ENCODE measurements at regions not wholly inside any gene's neighbourhood (a gene's known extent, or its start where the extent isn't known, plus 50 kb on each side); places are given as distances from the start of the nearest gene placed in this dataset.

- H3K9me3 ChIP-seq, result no peaks in the 10 kb centered on the region
- no peaks in the 10 kb centered on the region for H3K27me3 ChIP-seq (replicated peaks; ENCODE audit: insufficient read depth)
- intact Hi-C loops (cut with DNase I), result no loop called here
- no peak overlapping the region for H3K4me3 ChIP-seq
- no peak for DNase-seq (ENCODE audit: low spot score)
- no peak overlapping the region for H3K27ac ChIP-seq
- TF ChIP-seq POLR2AphosphoS5 (IDR thresholded peaks at IDR 0.05) (no peak), CTCF (IDR thresholded peaks at IDR 0.05) (no peak), POLR2A (IDR thresholded peaks at IDR 0.05) (no peak)
- 90% methylated on average over 13 of the region's 13 CpGs for WGBS
- H3K36me3 ChIP-seq, result no peaks in the 10 kb centered on the region
- H3K4me1 ChIP-seq (replicated peaks), result no peaks in the 10 kb centered on the region
Measured at GRCh38 chr20:51108638-51109363, 85.9 kb upstream of the KCNG1 start.

- intact Hi-C loops (cut with DNase I), result no loop called here
- Histone ChIP-seq H3K27me3 (replicated peaks; ENCODE audit: insufficient read depth) (no peaks in the 10 kb centered on the region), H3K4me3 (no peak overlapping the region), H3K27ac (no peak overlapping the region), H3K36me3 (no peaks in the 10 kb centered on the region), H3K9me3 (no peaks in the 10 kb centered on the region), H3K4me1 (replicated peaks) (no peaks in the 10 kb centered on the region)
- TF ChIP-seq POLR2AphosphoS5 (IDR thresholded peaks at IDR 0.05), result no peak
- no peak for TF ChIP-seq CTCF (IDR thresholded peaks at IDR 0.05)
- TF ChIP-seq POLR2A (IDR thresholded peaks at IDR 0.05), result no peak
- no peak for DNase-seq (ENCODE audit: low spot score)
- WGBS, result 79% methylated on average over 3 of the region's 3 CpGs
Measured at GRCh38 chr20:51106011-51106410, 83.1 kb upstream of the KCNG1 start.

- 76% methylated on average over 10 of the region's 10 CpGs for WGBS
- H3K27ac ChIP-seq, result no peak overlapping the region
- no peaks in the 10 kb centered on the region for H3K9me3 ChIP-seq
- DNase-seq (ENCODE audit: low spot score), result no peak
- H3K27me3 ChIP-seq (replicated peaks; ENCODE audit: insufficient read depth), result no peaks in the 10 kb centered on the region
- no peaks in the 10 kb centered on the region for H3K36me3 ChIP-seq
- H3K4me1 ChIP-seq (replicated peaks), result no peaks in the 10 kb centered on the region
- no peak overlapping the region for H3K4me3 ChIP-seq
- intact Hi-C loops (cut with DNase I), result no loop called here
- TF ChIP-seq POLR2A (IDR thresholded peaks at IDR 0.05) (no peak), CTCF (IDR thresholded peaks at IDR 0.05) (no peak), POLR2AphosphoS5 (IDR thresholded peaks at IDR 0.05) (no peak)
Measured at GRCh38 chr20:51104960-51105920, 82.3 kb upstream of the KCNG1 start.

GRCh38 chr20:51100617-51101016, 77.7 kb upstream of the KCNG1 start:
- Histone ChIP-seq H3K36me3 (no peaks in the 10 kb centered on the region), H3K4me1 (replicated peaks) (no peaks in the 10 kb centered on the region), H3K27ac (no peak overlapping the region), H3K4me3 (no peak overlapping the region), H3K9me3 (no peaks in the 10 kb centered on the region), H3K27me3 (replicated peaks; ENCODE audit: insufficient read depth) (no peaks in the 10 kb centered on the region)
- intact Hi-C loops (cut with DNase I), result no loop called here
- DNase-seq (ENCODE audit: low spot score), result no peak
- WGBS, result 60% methylated on average over 2 of the region's 2 CpGs
- no peak for TF ChIP-seq POLR2AphosphoS5 (IDR thresholded peaks at IDR 0.05)
- TF ChIP-seq CTCF (IDR thresholded peaks at IDR 0.05), result no peak
- no peak for TF ChIP-seq POLR2A (IDR thresholded peaks at IDR 0.05)
